Activated naive CD4-positive, alpha-beta T cell treated with anti-CD3 and anti-CD28 coated beads for 36 hours (primary cell): ENCODE measurements at regions not wholly inside any gene's neighbourhood (a gene's known extent, or its start where the extent isn't known, plus 50 kb on each side); places are given as distances from the start of the nearest gene placed in this dataset.
"Not testable (repeated sequence)": the region's sequence is repeated elsewhere in the genome, so short reads cannot be mapped to it uniquely, and the experiment has no call there.

Experiments
- CTCF ChIA-PET: fragments of 350-600 bp; sonication (Branson Sonifier 250); formaldehyde crosslinking; loops from one replicate; lab custom pipeline; 2021; ENCODE audit warnings: antibody characterized with exemption; lab: Charles Lee
- DNase-seq: peaks from one replicate; pipeline ENCODE4 v3.0.0-alpha.2; 2020
- H3K27ac Mint-ChIP-seq: one replicate; pipeline ENCODE4 v1.8.0; 2021; ENCODE audit warnings: mild to moderate bottlenecking, mixed read lengths
- H3K27me3 Mint-ChIP-seq: one replicate; pipeline ENCODE4 v1.8.0; 2021; ENCODE audit warnings: low read depth, mixed read lengths
- H3K36me3 Mint-ChIP-seq: one replicate; pipeline ENCODE4 v1.8.0; 2021; ENCODE audit warnings: low read depth, mixed read lengths
- H3K4me1 Mint-ChIP-seq: one replicate; pipeline ENCODE4 v1.8.0; 2021; ENCODE audit warnings: low read depth, mixed read lengths
- H3K4me3 Mint-ChIP-seq: one replicate; pipeline ENCODE4 v1.8.0; 2021; ENCODE audit warnings: mild to moderate bottlenecking, moderate library complexity, mixed read lengths
- H3K9me3 Mint-ChIP-seq: one replicate; pipeline ENCODE4 v1.8.0; 2021; ENCODE audit warnings: mixed read lengths
- intact Hi-C: fragments of 100-400 bp; cut with micrococcal nuclease; formaldehyde crosslinking; loops from one replicate; pipeline ENCODE4 v1.15.1; 2023

GRCh38 chr13:71382285-71382684 is 484.7 kb downstream of the DACH1 start:
- intact Hi-C loops: no loop called here
- DNase-seq: no peak
- no peak overlapping the region for H3K27ac Mint-ChIP-seq
- no peaks in the 10 kb centered on the region for H3K27me3 Mint-ChIP-seq
- H3K4me1 Mint-ChIP-seq: no peaks in the 10 kb centered on the region
- H3K4me3 Mint-ChIP-seq: no peak overlapping the region
- H3K9me3 Mint-ChIP-seq: no peaks in the 10 kb centered on the region
- no peaks in the 10 kb centered on the region for H3K36me3 Mint-ChIP-seq
- CTCF ChIA-PET: no interaction called here

DNA sequence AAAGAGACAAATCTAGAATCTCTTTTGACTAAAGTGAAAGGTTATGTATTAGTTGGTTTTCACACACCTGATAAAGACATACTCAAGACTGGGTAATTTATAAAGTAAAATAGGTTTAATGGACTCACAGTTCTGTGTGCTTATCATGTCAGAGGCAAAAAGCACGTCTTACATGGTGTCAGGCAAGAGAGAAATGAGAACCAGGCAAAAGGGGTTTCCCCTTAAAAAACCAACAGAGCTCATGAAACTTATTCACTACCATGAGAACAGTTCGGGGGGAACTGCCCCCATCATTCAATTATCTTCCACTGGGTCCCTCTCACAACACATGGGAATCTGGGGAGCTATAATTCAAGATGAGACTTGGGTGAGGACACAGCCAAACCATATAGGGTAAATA is 486.8 kb downstream of the DACH1 start:
- intact Hi-C loops: no loop called here
- no peak for DNase-seq
- Mint-ChIP-seq H3K27me3 (no peaks in the 10 kb centered on the region), H3K9me3 (no peaks in the 10 kb centered on the region), H3K4me1 (no peaks in the 10 kb centered on the region), H3K36me3 (no peaks in the 10 kb centered on the region), H3K27ac (no peak overlapping the region), H3K4me3 (no peak overlapping the region)
- CTCF ChIA-PET: no interaction called here

DNA sequence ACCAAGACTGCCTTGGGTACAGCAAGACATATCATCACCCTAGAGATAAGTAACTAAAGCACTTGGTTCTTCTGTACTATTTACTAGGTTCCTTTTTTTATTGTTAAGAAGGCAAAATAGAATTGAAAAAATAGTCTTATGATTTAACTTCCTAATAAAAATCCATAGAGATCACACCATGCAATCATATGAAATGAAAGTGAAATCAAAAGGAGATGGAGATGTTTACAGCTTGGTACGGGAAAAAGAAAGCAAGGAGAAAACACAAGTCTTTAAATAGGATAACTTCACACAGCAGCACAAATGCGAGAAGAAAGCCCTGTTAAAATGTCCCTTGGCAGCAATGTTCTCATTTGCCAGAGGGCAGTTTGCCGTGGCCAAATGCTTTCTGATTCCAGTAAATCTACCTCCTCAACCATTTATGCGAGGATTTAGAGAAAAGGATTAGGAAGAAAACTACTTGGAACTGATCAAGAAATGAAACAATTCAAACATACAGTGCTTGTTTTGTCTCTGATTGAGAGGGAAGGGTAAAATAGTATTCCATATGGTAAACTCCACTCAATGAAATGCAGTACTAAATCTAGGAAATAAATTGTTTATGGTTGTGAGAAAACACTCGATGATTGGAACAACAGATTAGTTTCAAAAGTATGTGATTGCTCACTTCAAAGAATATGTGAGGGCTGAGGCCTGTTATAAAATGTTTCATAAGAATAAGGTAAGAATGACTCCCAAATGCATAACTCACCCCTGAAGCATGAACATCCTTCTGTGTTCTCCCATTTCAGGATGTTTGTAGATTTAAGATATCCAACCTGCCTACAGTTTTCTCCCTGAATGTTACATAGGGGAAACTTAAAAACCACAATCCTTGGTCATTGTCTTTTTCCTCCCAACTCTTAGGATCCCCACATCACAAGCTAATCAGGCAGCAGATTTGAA is 487.8 kb downstream of the DACH1 start:
- H3K4me1 Mint-ChIP-seq: no peaks in the 10 kb centered on the region
- CTCF ChIA-PET: no interaction called here
- H3K27me3 Mint-ChIP-seq: no peaks in the 10 kb centered on the region
- intact Hi-C loops: no loop called here
- DNase-seq: no peak
- no peak overlapping the region for H3K4me3 Mint-ChIP-seq
- H3K27ac Mint-ChIP-seq: no peak overlapping the region
- H3K9me3 Mint-ChIP-seq: no peaks in the 10 kb centered on the region
- no peaks in the 10 kb centered on the region for H3K36me3 Mint-ChIP-seq

DNA sequence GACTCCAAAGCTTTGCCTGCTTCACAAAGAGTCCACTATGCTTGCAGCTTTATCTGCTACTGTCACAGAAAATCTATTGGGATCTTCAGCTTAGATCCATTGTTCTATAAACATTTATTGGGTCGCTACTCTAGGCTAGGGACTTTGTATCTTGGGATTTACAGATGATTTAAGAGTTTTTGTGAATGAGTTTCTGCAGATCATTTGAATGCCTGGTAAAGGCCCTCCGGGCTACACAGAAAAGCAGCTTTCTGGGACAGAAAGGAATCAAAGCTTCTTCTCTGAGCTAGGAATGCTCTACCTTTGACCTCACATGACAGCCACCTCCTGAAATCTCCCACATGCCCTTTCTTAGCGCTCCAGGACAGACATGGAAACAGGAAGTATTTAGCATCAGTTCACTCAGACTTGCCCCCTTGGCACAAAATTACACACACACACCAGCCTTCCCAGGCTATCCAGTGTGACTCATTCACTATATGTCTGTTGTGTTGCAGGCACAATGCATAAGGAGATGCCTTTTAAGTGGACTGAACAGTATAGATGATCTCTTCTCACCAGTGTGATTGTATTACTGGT is 492.4 kb downstream of the DACH1 start:
- Mint-ChIP-seq H3K27ac (no peak overlapping the region), H3K4me1 (no peaks in the 10 kb centered on the region), H3K36me3 (no peaks in the 10 kb centered on the region), H3K4me3 (no peak overlapping the region), H3K27me3 (no peaks in the 10 kb centered on the region), H3K9me3 (no peaks in the 10 kb centered on the region)
- CTCF ChIA-PET: no interaction called here
- no peak for DNase-seq
- intact Hi-C loops: no loop called here

DNA sequence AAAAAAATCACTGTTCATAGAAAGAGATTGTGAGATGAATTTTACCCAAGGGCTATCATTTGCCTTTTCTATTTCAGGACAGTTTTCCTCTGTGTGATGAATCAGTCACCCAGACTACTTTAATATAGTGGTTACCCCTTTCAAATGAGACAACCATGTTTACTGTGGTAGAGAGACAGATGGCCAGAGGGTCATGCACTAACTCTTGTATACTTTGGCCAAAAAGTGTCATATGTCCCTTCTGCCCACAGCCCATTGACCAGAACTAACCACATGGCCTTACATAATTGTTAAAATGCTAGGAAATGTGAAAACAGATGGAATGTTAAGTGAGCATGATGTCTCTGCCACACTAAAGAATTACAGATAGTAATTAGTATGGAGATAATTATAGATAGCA is 498.7 kb downstream of the DACH1 start:
- intact Hi-C loops: no loop called here
- CTCF ChIA-PET: no interaction called here
- no peak overlapping the region for H3K4me3 Mint-ChIP-seq

GRCh38 chr13:71360041-71360440 is 507.0 kb downstream of the DACH1 start:
- Mint-ChIP-seq H3K27me3 (peaks cover 4% of the 10 kb centered on the region), H3K9me3 (no peaks in the 10 kb centered on the region), H3K4me3 (no peak overlapping the region), H3K27ac (no peak overlapping the region), H3K36me3 (no peaks in the 10 kb centered on the region), H3K4me1 (no peaks in the 10 kb centered on the region)
- CTCF ChIA-PET: no interaction called here
- no peak for DNase-seq
- intact Hi-C loops: no loop called here

More for the DNA sequence above, 498.7 kb downstream of the DACH1 start:
- no peaks in the 10 kb centered on the region for H3K9me3 Mint-ChIP-seq
- no peaks in the 10 kb centered on the region for H3K36me3 Mint-ChIP-seq
- H3K27ac Mint-ChIP-seq: no peak overlapping the region
- no peaks in the 10 kb centered on the region for H3K27me3 Mint-ChIP-seq
- no peak for DNase-seq
- H3K4me1 Mint-ChIP-seq: no peaks in the 10 kb centered on the region

DNA sequence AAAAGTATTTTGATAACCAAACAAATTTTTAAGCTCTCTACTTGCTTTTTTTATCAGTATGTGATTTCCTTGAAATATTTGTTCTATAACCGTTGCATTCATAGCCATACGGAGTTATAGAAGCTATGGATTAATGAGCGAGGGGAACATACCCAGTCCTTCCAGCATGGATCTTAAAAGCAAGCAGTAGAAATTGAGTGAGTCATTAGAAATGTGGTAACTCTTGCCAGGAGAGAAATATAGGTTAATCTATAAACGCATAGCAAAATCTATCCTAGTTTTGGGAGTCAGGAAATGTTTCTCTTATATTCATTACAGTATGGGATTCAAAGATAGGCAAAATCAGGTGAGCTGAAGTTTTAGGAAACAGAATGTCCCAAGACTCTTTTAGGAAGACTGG is 507.4 kb downstream of the DACH1 start:
- H3K36me3 Mint-ChIP-seq: no peaks in the 10 kb centered on the region
- no peak overlapping the region for H3K27ac Mint-ChIP-seq
- CTCF ChIA-PET: no interaction called here
- no peak for DNase-seq
- no peaks in the 10 kb centered on the region for H3K9me3 Mint-ChIP-seq
- no peaks in the 10 kb centered on the region for H3K4me1 Mint-ChIP-seq
- intact Hi-C loops: no loop called here
- H3K4me3 Mint-ChIP-seq: no peak overlapping the region
- H3K27me3 Mint-ChIP-seq: peaks cover 4% of the 10 kb centered on the region

GRCh38 chr13:71358218-71358617 is 508.8 kb downstream of the DACH1 start:
- H3K4me1 Mint-ChIP-seq: no peaks in the 10 kb centered on the region
- DNase-seq: no peak
- no peak overlapping the region for H3K4me3 Mint-ChIP-seq
- no peaks in the 10 kb centered on the region for H3K36me3 Mint-ChIP-seq
- CTCF ChIA-PET: no interaction called here
- no peak overlapping the region for H3K27ac Mint-ChIP-seq
- no peaks in the 10 kb centered on the region for H3K9me3 Mint-ChIP-seq
- H3K27me3 Mint-ChIP-seq: peaks cover 4% of the 10 kb centered on the region
- intact Hi-C loops: no loop called here

DNA sequence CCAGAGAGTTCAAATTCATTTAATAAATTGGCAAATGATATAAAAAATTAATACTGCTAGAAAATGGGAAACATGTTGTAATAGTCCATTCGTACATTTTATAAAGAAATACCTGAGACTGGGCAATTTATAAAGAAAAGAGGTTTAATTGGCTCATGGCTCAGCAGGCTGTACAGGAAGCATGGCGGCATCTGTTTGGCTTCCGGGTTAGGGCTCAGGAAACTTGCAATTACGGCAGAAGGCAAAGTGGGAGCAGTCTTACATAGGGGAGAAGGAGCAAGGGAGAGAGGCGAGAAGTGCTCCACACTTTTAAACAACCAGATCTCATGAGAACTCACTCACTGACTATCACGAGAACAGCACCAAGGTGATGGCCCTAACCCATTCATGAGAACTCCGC is 512.0 kb downstream of the DACH1 start:
- intact Hi-C loops: no loop called here
- no peaks in the 10 kb centered on the region for H3K36me3 Mint-ChIP-seq
- H3K27me3 Mint-ChIP-seq: no peaks in the 10 kb centered on the region
- CTCF ChIA-PET: interaction anchor here (0.6 kb wide), 1 partner anchor 485 kb away, joined by 3 read pairs; no protein-coding TSS in a partner anchor
- no peak overlapping the region for H3K27ac Mint-ChIP-seq
- no peaks in the 10 kb centered on the region for H3K9me3 Mint-ChIP-seq
- no peaks in the 10 kb centered on the region for H3K4me1 Mint-ChIP-seq
- no peak for DNase-seq
- no peak overlapping the region for H3K4me3 Mint-ChIP-seq

DNA sequence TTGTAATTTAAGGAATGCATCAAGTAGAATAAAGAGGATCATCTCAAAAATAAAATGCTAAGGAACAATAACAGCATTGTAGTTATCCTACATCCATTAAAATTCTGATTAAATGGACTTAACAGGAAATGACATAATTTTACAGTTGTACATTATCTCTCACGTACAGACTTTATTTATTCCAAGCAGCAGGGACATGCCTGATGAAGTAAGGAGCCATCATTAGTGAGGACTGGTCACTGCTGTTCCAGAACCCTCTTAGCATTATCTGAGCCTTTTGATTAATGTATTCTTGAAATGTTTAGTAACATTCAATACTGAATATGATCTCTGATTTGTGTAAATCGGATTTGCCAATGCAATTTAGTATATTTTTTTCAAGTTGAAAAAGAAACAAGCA is 516.1 kb downstream of the DACH1 start:
- no peaks in the 10 kb centered on the region for H3K27me3 Mint-ChIP-seq
- H3K36me3 Mint-ChIP-seq: no peaks in the 10 kb centered on the region
- H3K27ac Mint-ChIP-seq: no peak overlapping the region
- no peaks in the 10 kb centered on the region for H3K9me3 Mint-ChIP-seq
- intact Hi-C loops: no loop called here
- no peak overlapping the region for H3K4me3 Mint-ChIP-seq
- no peaks in the 10 kb centered on the region for H3K4me1 Mint-ChIP-seq
- no peak for DNase-seq
- CTCF ChIA-PET: no interaction called here

DNA sequence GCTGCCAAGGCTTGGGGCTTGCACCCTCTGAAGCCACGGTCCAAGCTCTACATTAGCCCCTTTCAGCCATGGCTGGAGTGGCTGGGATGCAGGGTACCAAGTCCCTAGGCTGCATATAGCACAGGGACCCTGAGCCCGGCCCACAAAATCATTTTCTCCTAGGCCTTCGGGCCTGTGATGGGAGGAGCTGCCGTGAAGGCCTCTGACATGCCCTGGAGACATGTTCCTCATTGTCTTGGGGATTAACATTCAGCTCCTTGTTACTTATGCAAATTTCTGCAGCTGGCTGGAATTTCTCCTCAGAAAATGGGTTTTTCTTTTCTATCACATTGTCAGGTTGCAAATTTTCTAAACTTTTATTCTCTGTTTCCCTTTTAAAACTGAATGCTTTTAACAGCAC is 521.1 kb downstream of the DACH1 start:
- H3K27me3 Mint-ChIP-seq, H3K4me3 Mint-ChIP-seq, H3K36me3 Mint-ChIP-seq, DNase-seq, H3K4me1 Mint-ChIP-seq, H3K27ac Mint-ChIP-seq, intact Hi-C loops, CTCF ChIA-PET, H3K9me3 Mint-ChIP-seq: not testable (repeated sequence)

DNA sequence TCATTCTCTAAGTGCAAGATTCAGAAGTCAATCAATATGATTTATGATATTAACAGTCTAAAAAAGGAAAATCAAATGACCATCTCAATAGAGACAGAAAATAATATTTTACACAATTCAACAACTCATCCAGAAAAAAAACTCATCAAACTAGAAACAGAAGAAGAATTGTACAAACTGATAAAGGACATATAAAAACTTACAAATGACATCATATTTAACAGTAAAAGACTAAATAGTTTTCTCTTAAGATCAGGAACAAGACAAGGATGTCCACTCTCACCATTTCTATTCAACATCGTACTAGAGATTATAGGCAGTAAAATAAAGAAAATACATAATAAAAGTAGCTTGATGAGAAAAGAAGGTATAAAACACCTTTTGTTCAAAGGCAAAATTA is 527.3 kb downstream of the DACH1 start:
- H3K36me3 Mint-ChIP-seq: no peaks in the 10 kb centered on the region
- DNase-seq: no peak
- peaks cover 2% of the 10 kb centered on the region for H3K27me3 Mint-ChIP-seq
- no peaks in the 10 kb centered on the region for H3K4me1 Mint-ChIP-seq
- intact Hi-C loops: no loop called here
- CTCF ChIA-PET: no interaction called here
- no peak overlapping the region for H3K4me3 Mint-ChIP-seq
- no peaks in the 10 kb centered on the region for H3K9me3 Mint-ChIP-seq
- no peak overlapping the region for H3K27ac Mint-ChIP-seq

DNA sequence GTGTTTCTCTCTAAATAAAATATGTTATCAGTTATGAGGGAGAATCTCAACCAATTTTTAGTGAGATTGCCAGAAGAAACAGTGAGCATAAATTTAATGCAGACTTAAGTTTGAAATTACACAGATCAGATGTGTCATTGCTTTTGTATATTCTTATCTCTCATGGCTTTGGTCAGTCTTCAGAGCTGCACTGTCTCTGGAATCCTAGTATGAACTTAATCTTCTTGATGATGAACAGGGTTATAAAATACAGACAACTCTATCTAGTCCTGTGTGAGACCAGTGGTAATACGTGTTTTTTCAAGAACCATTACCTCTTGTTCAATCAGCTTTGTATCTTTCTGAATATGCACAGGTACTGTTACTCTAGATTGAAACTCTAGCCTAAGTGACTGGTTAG is 528.0 kb downstream of the DACH1 start:
- Mint-ChIP-seq H3K9me3 (no peaks in the 10 kb centered on the region), H3K27ac (no peak overlapping the region), H3K36me3 (no peaks in the 10 kb centered on the region), H3K4me3 (no peak overlapping the region), H3K4me1 (no peaks in the 10 kb centered on the region), H3K27me3 (peaks cover 2% of the 10 kb centered on the region)
- no peak for DNase-seq
- intact Hi-C loops: no loop called here
- CTCF ChIA-PET: no interaction called here
